AG04450 (cell line): ENCODE measurements at regions not wholly inside any gene's neighbourhood (a gene's known extent, or its start where the extent isn't known, plus 50 kb on each side); places are given as distances from the start of the nearest gene placed in this dataset.

Source experiments
- CTCF ChIA-PET: fragments of 300-600, 350-600 bp; formaldehyde crosslinking; extraction: SDS; loops from one replicate; lab custom pipeline; 2022; ENCODE audit warnings: antibody characterized with exemption, inconsistent platforms; lab: Charles Lee
- POLR2A ChIA-PET: fragments of 350-600 bp; formaldehyde crosslinking; extraction: SDS; loops from one replicate; lab custom pipeline; 2021; ENCODE audit warnings: antibody characterized with exemption, inconsistent platforms; lab: Yijun Ruan, JAX
- DNase-seq: peaks from one replicate; pipeline ENCODE4 v3.0.0-alpha.2; 2011; ENCODE audit warnings: low read depth, low spot score
- H3K27ac ChIP-seq: one replicate; pipeline ENCODE4 v1.5.1; 2012; ENCODE audit warnings: low read depth, low read length, control low read depth
- H3K27me3 ChIP-seq: one replicate; pipeline ENCODE4 v1.6.0; 2012; ENCODE audit warnings: low read length; ENCODE audit not compliant: control insufficient read depth, insufficient read depth
- H3K4me3 ChIP-seq: 2 replicates; pipeline ENCODE4 v1.5.1; 2011; ENCODE audit warnings: mild to moderate bottlenecking, low read depth, low read length, control low read depth
- H3K9me3 ChIP-seq: 2 replicates; pipeline ENCODE4 v1.5.1; 2012; ENCODE audit warnings: low read length; ENCODE audit not compliant: control insufficient read depth, insufficient read depth
- CTCF ChIP-seq: IDR thresholded peaks from 2 replicates; pipeline ENCODE4 v1.5.1; 2011; ENCODE audit warnings: low read depth, low read length, control low read depth, inconsistent platforms

- CTCF ChIA-PET, result no interaction called here
Observed at GRCh38 chr2:12036640-12036983, 290.2 kb downstream of the LPIN1 start.

GRCh38 chr2:12037301-12037700 is 290.9 kb downstream of the LPIN1 start:
- ChIA-PET CTCF (no interaction called here), POLR2A (no interaction called here)
- H3K4me3 ChIP-seq, result no peak overlapping the region
- no peak for DNase-seq
- no peaks in the 10 kb centered on the region for H3K27me3 ChIP-seq
- H3K9me3 ChIP-seq, result peaks cover 11% of the 10 kb centered on the region
- TF ChIP-seq CTCF, result no peak
- no peak overlapping the region for H3K27ac ChIP-seq

More at GRCh38 chr2:12036640-12036983, 290.2 kb downstream of the LPIN1 start:
- POLR2A ChIA-PET, result no interaction called here
- TF ChIP-seq CTCF, result no peak
- Histone ChIP-seq H3K27me3 (no peaks in the 10 kb centered on the region), H3K27ac (no peak overlapping the region), H3K9me3 (peaks cover 11% of the 10 kb centered on the region), H3K4me3 (no peak overlapping the region)
- DNase-seq, result no peak

GRCh38 chr2:12041236-12041635 is 294.8 kb downstream of the LPIN1 start:
- H3K27me3 ChIP-seq, result peaks cover 3% of the 10 kb centered on the region
- CTCF ChIA-PET, result no interaction called here
- no peak for TF ChIP-seq CTCF
- H3K27ac ChIP-seq, result no peak overlapping the region
- DNase-seq, result no peak
- no peak overlapping the region for H3K4me3 ChIP-seq
- H3K9me3 ChIP-seq, result peaks cover 11% of the 10 kb centered on the region
- POLR2A ChIA-PET, result no interaction called here

GRCh38 chr2:12043131-12043530 is 296.7 kb downstream of the LPIN1 start:
- Histone ChIP-seq H3K4me3 (no peak overlapping the region), H3K27me3 (peaks cover 3% of the 10 kb centered on the region), H3K9me3 (peaks cover 11% of the 10 kb centered on the region), H3K27ac (no peak overlapping the region)
- ChIA-PET POLR2A (no interaction called here), CTCF (interaction anchor here (0.6 to 0.7 kb wide), 2 partner anchors 9 to 964 kb away, joined by 3 read pairs; no protein-coding TSS in a partner anchor)
- DNase-seq, result no peak
- no peak for TF ChIP-seq CTCF

- ChIA-PET CTCF (no interaction called here), POLR2A (no interaction called here)
- no peak for DNase-seq
- Histone ChIP-seq H3K4me3 (no peak overlapping the region), H3K27ac (no peak overlapping the region), H3K9me3 (peaks cover 3% of the 10 kb centered on the region), H3K27me3 (peaks cover 3% of the 10 kb centered on the region)
- TF ChIP-seq CTCF, result no peak
Observed at GRCh38 chr2:12044857-12045256, 298.4 kb downstream of the LPIN1 start.
